ENCODE measurements at regions not wholly inside any gene's neighbourhood (a gene's known extent, or its start where the extent isn't known, plus 50 kb on each side); places are given as distances from the start of the nearest gene placed in this dataset.
A peak's percentile ranks its signal among the peaks of the same experiment; 100 is the strongest.
"Not testable (repeated sequence)": the region's sequence is repeated elsewhere in the genome, so short reads cannot be mapped to it uniquely, and the experiment has no call there.

- peaks cover 6% of the 10 kb centered on the region for H3K27me3 Mint-ChIP-seq
- H3K4me3 Mint-ChIP-seq: no peak overlapping the region
- no peaks in the 10 kb centered on the region for H3K36me3 Mint-ChIP-seq
These were observed 124.7 kb upstream of the UNC5B start for GRCh38 chr10:71087622-71088021.

DNA sequence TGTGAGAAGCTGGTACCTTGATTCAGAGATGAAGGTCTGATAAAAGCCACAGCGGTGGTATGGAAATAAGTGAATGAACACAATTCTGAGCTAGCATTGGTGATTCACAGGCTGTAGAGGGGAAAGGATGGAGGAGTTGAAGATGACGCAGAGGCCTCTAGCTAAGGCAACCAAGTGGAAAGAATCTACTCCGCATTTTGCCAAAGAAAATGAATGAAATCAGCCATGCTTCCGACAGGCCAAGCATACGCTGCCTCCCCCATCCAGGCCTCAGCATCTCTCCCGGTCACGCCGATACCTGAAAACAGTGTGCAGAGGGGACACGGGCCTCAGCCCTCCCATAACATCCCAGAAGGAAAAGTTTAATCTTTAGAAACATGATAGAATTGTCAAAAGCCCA is 124.3 kb upstream of the UNC5B start:
- Mint-ChIP-seq H3K4me1 (no peaks in the 10 kb centered on the region), H3K4me3 (no peak overlapping the region), H3K36me3 (no peaks in the 10 kb centered on the region), H3K9me3 (no peaks in the 10 kb centered on the region), H3K27ac (no peak overlapping the region), H3K27me3 (peaks cover 6% of the 10 kb centered on the region)

More at GRCh38 chr10:71087622-71088021, 124.7 kb upstream of the UNC5B start:
- H3K4me1 Mint-ChIP-seq: no peaks in the 10 kb centered on the region
- H3K27ac Mint-ChIP-seq: no peak overlapping the region
- no peaks in the 10 kb centered on the region for H3K9me3 Mint-ChIP-seq

GRCh38 chr10:71088578-71088977 is 123.8 kb upstream of the UNC5B start:
- not testable (repeated sequence) for H3K27ac Mint-ChIP-seq, H3K36me3 Mint-ChIP-seq, H3K27me3 Mint-ChIP-seq, H3K4me1 Mint-ChIP-seq, H3K4me3 Mint-ChIP-seq, H3K9me3 Mint-ChIP-seq

DNA sequence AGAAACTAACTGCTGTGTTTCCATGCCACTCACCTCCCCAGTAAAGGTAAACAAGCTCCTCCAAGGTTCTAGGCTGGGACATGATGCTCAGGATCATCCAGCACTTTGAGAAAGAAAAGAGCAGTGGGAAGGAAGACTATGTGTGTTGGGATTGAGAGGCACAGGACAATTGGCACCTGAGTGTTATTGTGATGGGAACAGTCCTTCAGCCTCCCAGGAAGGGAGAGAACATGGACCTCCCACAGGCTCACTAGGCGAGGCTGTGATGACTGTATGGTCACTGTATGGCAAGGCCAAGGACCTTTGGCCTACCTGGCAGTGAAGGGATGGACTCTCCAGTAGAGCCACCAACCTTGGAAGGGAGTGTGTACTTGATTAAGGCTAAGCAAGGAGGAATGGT is 123.2 kb upstream of the UNC5B start:
- no peaks in the 10 kb centered on the region for H3K4me1 Mint-ChIP-seq
- H3K9me3 Mint-ChIP-seq: peaks cover 0 to 5% (median 0%) of the 10 kb centered on the region in 3 donors
- peaks cover 6% of the 10 kb centered on the region for H3K27me3 Mint-ChIP-seq
- H3K36me3 Mint-ChIP-seq: no peaks in the 10 kb centered on the region
- no peak overlapping the region for H3K4me3 Mint-ChIP-seq
- H3K27ac Mint-ChIP-seq: no peak overlapping the region

GRCh38 chr10:71090330-71090729 is 122.0 kb upstream of the UNC5B start:
- no peaks in the 10 kb centered on the region for H3K36me3 Mint-ChIP-seq
- H3K4me1 Mint-ChIP-seq: no peaks in the 10 kb centered on the region
- H3K9me3 Mint-ChIP-seq: peaks cover 0 to 6% (median 4%) of the 10 kb centered on the region in 3 donors
- no peak overlapping the region for H3K27ac Mint-ChIP-seq
- H3K4me3 Mint-ChIP-seq: no peak overlapping the region
- peaks cover 2% of the 10 kb centered on the region for H3K27me3 Mint-ChIP-seq

GRCh38 chr10:71090801-71091200 is 121.6 kb upstream of the UNC5B start:
- no peak overlapping the region for H3K27ac Mint-ChIP-seq
- H3K4me1 Mint-ChIP-seq: no peaks in the 10 kb centered on the region
- peaks cover 1% of the 10 kb centered on the region for H3K27me3 Mint-ChIP-seq
- no peak overlapping the region for H3K4me3 Mint-ChIP-seq
- peaks cover 0 to 9% (median 4%) of the 10 kb centered on the region in 3 donors for H3K9me3 Mint-ChIP-seq
- H3K36me3 Mint-ChIP-seq: no peaks in the 10 kb centered on the region

DNA sequence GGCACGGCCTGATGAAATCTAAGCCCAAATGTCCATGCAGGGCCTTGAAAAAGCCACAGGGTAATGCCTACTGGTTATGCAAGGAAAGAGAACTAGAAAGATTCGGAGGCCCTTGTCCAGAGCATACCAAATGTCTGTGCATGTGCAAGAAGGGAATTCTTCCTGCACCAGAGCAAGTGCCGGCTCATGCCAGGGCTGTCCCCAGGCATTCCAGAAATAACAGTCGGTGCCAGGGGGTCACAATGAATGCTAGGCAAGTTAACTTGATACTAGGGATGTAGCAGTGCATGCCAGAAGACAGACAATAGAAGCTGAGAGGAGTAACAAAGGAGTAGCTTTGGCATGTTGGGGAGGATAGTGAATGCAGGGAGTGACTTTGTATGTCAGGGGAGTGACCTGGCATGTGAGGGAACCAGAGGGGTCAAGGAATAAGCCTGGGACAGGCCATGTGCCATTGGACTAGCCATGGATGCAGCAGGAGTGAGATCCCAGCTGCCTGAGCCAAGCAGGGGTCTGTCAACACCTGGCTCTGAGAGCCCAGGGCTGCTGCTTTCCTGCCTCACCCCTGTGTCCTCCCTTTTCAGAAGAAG is 119.5 kb upstream of the UNC5B start:
- H3K27me3 Mint-ChIP-seq: peaks cover 4% of the 10 kb centered on the region
- H3K9me3 Mint-ChIP-seq: peaks cover 2 to 10% (median 4%) of the 10 kb centered on the region in 3 donors
- no peak overlapping the region for H3K27ac Mint-ChIP-seq
- no peaks in the 10 kb centered on the region for H3K36me3 Mint-ChIP-seq
- H3K4me3 Mint-ChIP-seq: peak overlapping the region in 1 of 4 donors; percentile 65
- no peaks in the 10 kb centered on the region for H3K4me1 Mint-ChIP-seq

- no peak overlapping the region for H3K27ac Mint-ChIP-seq
- no peaks in the 10 kb centered on the region for H3K36me3 Mint-ChIP-seq
- H3K4me1 Mint-ChIP-seq: no peaks in the 10 kb centered on the region
- H3K4me3 Mint-ChIP-seq: no peak overlapping the region
- peaks cover 2 to 10% (median 4%) of the 10 kb centered on the region in 3 donors for H3K9me3 Mint-ChIP-seq
- H3K27me3 Mint-ChIP-seq: peaks cover 7% of the 10 kb centered on the region
These were observed 118.8 kb upstream of the UNC5B start for GRCh38 chr10:71093531-71093930.

GRCh38 chr10:71094712-71095390 is 117.5 kb upstream of the UNC5B start:
- H3K27ac Mint-ChIP-seq: no peak overlapping the region
- H3K9me3 Mint-ChIP-seq: peaks cover 2 to 10% (median 4%) of the 10 kb centered on the region in 3 donors
- peaks cover 9% of the 10 kb centered on the region for H3K27me3 Mint-ChIP-seq
- H3K36me3 Mint-ChIP-seq: no peaks in the 10 kb centered on the region
- no peaks in the 10 kb centered on the region for H3K4me1 Mint-ChIP-seq
- peak overlapping the region in 1 of 4 donors; percentile 53 for H3K4me3 Mint-ChIP-seq

DNA sequence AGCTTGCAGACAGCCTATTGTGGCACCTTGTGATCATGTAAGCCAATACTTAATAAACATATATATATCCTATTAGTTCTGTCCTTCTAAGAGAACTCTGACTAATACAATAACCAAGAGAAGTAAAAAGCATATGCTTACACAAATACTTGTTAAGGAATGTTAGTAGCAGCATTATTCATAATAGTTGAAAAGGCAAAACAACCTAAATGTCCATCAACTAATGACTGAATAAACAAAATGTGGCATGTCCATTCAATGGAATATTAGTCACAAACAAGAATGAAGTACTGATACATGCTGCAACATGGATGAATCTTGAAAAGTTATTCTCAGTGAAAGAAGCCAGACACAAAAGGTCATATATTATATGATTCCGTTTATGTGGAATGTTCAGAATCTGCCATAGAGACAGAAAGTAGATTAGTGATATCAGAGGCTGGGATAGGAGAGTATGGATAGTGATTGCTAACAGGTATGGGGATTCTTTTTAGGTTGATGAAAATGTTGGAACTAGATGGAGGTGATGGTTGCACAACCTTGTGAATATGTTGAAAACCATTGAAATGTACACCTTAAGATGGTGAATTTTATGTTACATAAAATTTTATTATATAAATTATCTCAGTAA is 112.5 kb upstream of the UNC5B start:
- Mint-ChIP-seq H3K4me1 (no peaks in the 10 kb centered on the region), H3K27me3 (peaks cover 12% of the 10 kb centered on the region), H3K36me3 (no peaks in the 10 kb centered on the region), H3K4me3 (no peak overlapping the region), H3K9me3 (peaks cover 2 to 3% (median 2%) of the 10 kb centered on the region in 3 donors), H3K27ac (no peak overlapping the region)

GRCh38 chr10:71103961-71104360 is 108.4 kb upstream of the UNC5B start:
- peaks cover 3 to 8% (median 5%) of the 10 kb centered on the region in 3 donors for H3K9me3 Mint-ChIP-seq
- peaks cover 7% of the 10 kb centered on the region for H3K27me3 Mint-ChIP-seq
- H3K36me3 Mint-ChIP-seq: peaks cover 3% of the 10 kb centered on the region
- H3K27ac Mint-ChIP-seq: no peak overlapping the region
- H3K4me1 Mint-ChIP-seq: peaks cover 4 to 15% (median 12%) of the 10 kb centered on the region in 3 donors
- H3K4me3 Mint-ChIP-seq: no peak overlapping the region

GRCh38 chr10:71106151-71106550 is 106.2 kb upstream of the UNC5B start:
- Mint-ChIP-seq H3K4me1 (peaks cover 4 to 15% (median 12%) of the 10 kb centered on the region in 3 donors), H3K27ac (peak overlapping the region in 1 of 3 donors; percentile 17), H3K4me3 (peak overlapping the region in 1 of 4 donors; percentile 76), H3K9me3 (peaks cover 4 to 16% (median 5%) of the 10 kb centered on the region in 3 donors)
- H3K27me3 Mint-ChIP-seq, H3K36me3 Mint-ChIP-seq: not testable (repeated sequence)

DNA sequence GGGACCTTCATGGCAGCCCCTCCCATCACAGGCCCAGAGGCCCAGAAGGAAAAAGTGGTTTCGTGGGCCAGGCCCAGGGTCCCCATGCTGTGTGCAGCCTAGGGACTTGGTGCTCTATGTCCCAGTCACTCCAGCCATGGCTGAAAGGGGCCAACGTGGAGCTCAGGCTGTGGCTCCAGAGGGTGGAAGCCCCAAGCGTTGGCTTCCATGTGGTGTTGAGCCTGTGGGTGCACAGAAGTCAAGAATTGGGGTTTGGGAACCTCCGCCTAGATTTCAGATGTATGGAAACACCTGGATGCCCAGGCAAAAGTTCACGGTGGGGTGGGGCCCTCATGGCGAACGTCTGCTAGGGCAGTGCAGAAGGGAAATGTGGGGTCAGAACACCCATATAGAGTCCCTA is 105.3 kb upstream of the UNC5B start:
- not testable (repeated sequence) for H3K36me3 Mint-ChIP-seq, H3K4me3 Mint-ChIP-seq, H3K27me3 Mint-ChIP-seq, H3K27ac Mint-ChIP-seq
- peaks cover 5 to 21% (median 6%) of the 10 kb centered on the region in 3 donors for H3K9me3 Mint-ChIP-seq
- H3K4me1 Mint-ChIP-seq: peaks cover 4 to 15% (median 12%) of the 10 kb centered on the region in 3 donors

DNA sequence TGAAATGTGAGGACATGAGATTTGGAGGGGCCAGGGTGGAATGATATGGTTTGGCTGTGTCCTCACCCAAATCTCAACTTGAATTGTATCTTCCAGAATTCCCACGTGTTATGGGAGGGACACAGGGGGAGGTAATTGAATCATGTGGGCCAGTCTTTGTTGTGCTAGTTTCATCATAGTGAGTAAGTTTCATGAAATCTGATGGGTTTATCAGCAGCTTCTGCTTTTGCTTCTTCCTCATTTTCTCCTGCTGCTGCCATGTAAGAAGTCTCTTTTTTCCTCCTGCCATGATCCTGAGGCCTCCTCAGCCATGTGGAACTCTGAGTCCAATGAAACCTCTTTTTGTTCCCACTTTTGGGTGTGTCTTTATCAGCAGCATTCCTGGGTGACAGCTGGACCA is 104.3 kb upstream of the UNC5B start:
- not testable (repeated sequence) for H3K4me3 Mint-ChIP-seq, H3K27me3 Mint-ChIP-seq, H3K36me3 Mint-ChIP-seq
- peaks cover 4 to 15% (median 12%) of the 10 kb centered on the region in 3 donors for H3K4me1 Mint-ChIP-seq
- H3K27ac Mint-ChIP-seq: peak overlapping the region in 1 of 3 donors; percentile 51
- peaks cover 5 to 25% (median 6%) of the 10 kb centered on the region in 3 donors for H3K9me3 Mint-ChIP-seq

GRCh38 chr10:71112138-71112785 is 100.1 kb upstream of the UNC5B start:
- H3K36me3 Mint-ChIP-seq: peaks cover 3% of the 10 kb centered on the region
- no peak overlapping the region for H3K27ac Mint-ChIP-seq
- H3K4me3 Mint-ChIP-seq: no peak overlapping the region
- H3K9me3 Mint-ChIP-seq: peaks cover 3 to 31% (median 20%) of the 10 kb centered on the region in 3 donors
- H3K4me1 Mint-ChIP-seq: peaks cover 0 to 5% (median 4%) of the 10 kb centered on the region in 3 donors
- peaks cover 12% of the 10 kb centered on the region for H3K27me3 Mint-ChIP-seq
